ENCODE measurements at regions not wholly inside any gene's neighbourhood (a gene's known extent, or its start where the extent isn't known, plus 50 kb on each side); places are given as distances from the start of the nearest gene placed in this dataset.
"Not testable (repeated sequence)": the region's sequence is repeated elsewhere in the genome, so short reads cannot be mapped to it uniquely, and the experiment has no call there.

DNA sequence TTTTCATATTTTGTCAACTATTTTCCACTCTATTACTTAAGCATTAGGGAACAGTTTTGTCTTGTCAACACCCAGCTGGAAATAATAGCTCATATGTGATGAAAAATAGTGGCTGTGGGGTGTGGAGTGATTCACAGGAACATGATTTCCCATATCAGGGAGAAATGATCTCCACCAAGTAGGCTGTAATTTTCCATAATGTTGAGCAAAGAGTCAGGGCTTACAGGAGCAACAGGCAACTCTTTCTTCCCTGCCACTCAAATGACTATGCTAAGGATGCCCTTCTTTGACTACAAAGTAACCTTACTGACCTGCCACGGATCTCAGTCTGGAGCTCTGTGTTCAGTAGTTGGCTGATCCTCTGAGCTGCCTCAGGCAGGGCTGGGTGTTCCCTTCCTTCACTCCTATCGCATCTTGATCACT is 90.0 kb upstream of the GATB start:
- peak; percentile 52 for DNase-seq (ENCODE audit: low spot score)

DNA sequence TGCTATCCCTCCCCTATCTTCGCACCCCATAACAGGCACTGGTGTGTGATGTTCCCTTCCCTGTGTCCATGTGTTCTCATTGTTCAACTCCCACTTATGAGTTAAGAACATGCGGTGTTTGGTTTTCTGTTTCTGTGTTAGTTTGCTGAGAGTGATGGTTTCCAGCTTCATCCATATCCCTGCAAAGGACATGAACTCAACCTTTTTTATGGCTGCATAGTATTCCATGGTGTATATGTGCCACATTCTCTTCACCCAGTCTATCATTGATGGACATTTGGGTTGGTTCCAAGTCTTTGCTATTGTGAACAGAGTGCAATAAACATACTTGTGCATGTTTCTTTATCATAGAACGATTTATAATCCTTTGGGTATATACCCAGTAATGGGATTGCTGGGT is 84.7 kb upstream of the GATB start:
- not testable (repeated sequence) for DNase-seq (ENCODE audit: low spot score)

DNA sequence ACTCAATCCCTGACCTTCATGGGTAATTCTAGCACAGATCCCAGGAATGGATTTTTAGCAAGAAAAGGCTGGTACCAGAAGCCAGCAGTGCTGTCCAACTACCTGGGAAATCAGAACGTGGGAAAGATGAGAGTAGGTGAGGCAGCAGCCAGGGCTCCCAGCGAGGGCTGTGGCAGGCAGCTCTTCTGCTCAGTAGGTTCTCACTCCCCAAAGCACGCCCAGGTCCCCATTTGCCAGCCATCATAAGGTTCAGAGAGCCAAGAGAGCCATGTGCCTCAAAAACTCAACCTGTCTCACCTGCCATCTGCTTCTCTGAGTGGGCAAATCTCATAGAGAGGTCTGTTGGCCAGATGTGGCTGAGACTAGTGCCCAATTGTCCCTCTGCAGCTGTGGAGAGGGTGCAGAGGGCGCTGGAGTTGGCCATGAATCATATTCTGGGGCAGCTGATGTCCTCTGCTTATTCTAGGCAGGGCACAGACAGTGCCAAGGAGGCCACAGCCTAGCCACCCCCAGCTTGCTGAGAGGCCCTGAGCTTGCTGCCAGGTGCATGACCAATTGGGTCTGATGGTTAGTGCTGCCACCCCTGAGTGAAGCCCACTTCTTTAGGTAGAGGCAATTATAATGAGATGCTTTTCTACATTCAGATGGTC is 81.7 kb upstream of the GATB start:
- DNase-seq (ENCODE audit: low spot score), result no peak

DNA sequence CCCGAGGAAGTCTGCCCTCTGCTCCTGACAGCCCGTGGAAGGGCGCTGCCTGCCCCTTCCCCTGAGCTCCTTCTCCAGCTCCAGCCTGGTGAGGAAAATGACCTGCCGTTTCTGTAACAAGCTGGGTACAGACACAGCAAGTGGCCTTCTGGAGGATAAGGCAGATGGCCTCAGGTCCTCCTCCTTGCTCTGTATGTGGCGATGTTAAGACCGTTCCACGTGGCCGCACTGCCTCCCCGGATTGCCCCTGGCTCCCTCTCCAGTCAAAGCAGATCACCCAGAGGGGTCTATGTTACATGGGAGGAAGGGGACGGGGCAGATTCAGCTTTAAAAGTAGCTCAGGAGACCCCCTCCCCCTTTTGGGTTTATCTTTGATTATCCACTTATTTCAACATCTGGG is 80.3 kb upstream of the GATB start:
- no peak for DNase-seq (ENCODE audit: low spot score)

DNA sequence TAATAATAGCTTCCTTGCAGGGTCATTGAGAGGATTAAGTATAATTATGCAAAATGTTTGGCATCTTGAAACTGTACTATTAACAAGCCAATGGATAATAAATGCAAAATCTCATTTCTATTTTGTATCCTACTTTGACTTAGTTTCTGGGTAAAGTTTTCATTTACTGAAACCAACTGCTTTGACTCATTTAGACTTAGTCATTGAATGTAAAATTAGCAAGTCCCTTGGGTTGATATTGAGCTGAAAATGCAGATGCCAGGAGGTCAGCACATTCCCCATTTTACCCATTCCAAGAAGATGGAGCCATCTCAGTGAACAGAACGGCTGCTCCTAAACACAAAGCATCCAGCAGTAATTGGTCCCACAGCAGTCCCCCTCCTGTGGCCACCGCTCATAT is 74.7 kb upstream of the GATB start:
- no peak for DNase-seq (ENCODE audit: low spot score)

DNA sequence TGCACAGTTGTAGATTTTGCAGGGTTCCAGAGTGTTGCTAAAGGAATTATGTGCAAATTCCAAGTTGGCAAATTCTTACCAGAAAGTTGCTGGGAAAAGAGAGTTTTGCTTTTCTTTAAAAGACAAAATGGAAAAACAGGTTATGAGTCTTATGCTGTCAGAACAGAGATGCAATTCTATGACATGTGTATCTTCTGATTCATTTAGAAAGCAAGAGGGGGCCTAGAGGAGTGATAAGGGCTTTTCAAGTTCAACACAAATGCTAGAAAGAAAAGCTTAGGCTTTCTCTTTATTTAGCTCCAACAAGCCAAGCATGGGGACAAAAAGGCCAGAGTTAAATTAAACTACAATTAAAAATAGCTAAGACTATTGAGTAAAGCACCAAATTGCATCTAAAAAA is 72.4 kb upstream of the GATB start:
- DNase-seq (ENCODE audit: low spot score), result no peak

DNA sequence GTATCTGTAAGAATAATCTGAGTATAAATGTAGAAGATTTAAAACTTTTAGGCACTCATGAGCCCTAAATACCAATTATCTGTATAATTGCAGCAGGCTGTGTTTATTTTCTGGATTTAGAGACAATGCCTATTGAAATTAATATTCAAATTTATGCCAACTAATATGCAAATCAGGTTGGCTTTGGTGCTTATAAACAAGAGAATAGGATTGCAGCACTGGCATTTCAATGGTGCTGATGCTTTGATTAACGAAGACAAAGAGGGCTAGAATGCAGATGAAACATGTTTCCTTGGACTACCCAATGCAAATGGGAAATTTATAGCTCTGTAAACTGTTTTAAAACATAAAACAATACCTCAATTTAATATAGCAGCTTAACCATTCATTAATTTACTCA is 70.7 kb upstream of the GATB start:
- DNase-seq (ENCODE audit: low spot score), result no peak

DNA sequence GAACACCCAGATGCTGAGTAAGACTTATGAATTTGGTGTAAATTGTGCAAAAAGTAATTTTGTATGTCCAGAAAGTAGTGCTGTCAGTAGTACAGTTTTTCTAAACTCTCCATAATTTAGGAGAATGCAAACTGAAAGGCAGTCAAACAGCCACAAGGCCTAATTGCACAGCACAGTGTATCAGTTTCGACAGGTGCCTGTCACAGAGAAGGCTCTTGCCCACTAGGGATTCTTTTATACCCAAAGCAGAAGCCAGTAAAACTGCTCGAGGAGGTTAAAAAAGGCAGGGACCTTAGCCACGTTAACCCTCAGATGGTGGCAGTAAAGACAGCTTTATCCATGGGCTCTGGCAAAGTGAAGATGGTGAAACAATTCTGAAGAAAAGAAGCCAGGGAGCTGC is 69.4 kb upstream of the GATB start:
- DNase-seq (ENCODE audit: low spot score), result no peak

DNA sequence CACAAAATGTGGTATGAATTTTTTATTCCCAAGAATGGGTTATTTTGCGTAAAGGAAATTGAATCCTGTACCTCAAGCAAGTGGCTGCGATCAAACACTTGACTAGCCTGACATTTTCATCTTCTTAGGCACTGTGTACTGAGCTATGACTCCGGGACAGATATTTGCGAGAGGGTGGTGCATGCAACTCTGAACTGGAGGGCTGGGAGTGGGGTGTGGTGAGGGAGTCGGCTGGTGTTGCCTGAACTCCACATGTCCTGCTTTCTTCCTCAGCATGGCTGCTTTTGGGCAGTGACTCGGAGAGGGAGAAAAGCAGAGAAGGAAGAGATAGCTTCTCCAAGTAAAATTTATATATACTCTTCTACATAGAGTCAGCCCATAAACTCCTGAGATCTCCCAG is 68.5 kb upstream of the GATB start:
- DNase-seq (ENCODE audit: low spot score), result no peak

DNA sequence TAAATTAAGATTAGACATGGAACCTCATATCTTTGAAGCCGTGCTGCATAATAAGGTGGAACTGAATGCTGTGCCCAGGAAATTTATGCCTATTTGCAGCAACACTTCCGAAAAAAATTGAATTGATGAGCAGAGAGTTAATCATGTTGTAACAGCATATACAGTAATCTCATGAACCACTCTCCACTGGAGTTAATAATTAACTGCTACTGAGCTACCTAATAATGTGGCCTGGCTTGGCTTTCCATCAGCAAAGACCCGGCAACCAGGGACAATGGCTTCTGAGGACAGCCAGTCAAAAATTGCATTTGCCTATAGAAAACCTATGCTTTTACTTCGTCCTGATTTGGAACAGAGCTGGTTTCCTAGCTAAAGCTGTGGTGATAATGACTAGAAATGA is 63.8 kb upstream of the GATB start:
- DNase-seq (ENCODE audit: low spot score), result no peak

DNA sequence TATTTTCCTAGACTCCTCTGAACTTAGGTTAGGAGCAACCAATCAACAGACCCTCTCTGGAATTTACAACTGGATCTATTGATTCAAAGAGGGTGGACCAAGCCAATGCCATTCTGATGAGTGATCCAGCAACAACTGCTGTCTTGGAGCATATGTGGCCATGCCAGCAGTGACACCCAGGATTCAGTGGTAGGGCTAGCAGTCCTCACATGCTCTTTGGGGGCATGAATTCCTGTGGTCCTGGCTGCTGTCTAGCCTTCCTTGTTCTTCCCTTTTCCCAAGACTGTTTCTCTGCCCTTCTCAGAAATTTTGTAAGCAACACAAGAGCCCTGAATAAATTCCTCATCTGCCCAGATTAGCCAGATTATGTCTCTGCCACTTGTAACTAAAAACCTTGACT is 61.5 kb upstream of the GATB start:
- DNase-seq (ENCODE audit: low spot score), result peak; percentile 56

DNA sequence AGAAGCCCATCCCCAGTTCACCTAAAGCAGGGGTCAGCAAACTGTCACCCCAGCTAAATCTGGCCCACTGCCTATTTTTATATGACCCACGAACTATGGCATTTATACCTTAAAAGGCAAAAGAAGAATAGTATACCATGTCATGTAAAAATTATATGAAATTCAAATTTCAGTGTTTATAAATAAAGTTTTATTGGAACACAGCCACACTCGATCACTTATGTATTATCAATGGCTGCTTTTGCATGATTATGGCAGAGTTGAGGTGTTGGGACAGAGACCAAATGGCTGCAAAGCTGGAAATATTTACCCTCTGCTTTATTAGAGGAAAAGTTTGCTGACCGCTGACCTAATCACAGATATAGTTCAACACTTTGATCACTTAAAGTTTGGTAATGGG is 59.2 kb upstream of the GATB start:
- no peak for DNase-seq (ENCODE audit: low spot score)

DNA sequence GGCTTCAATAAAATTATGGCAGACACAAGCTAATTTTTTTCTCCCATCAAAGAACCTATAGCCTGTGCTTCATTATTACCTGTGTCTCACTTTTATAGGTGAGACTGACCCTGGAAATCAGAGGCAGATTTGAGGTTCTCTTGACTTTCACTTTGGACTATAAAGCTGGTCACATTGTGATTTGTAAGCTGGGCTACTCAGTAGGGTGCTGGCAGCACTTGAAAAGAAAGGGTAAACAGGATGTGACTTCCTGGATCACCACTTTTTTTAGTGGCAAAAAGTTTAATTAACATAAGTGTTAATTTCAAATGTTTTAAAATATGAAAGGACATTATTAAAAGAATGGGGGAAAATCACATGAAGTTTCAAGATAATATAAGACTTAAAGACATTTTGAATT is 50.6 kb upstream of the GATB start:
- DNase-seq (ENCODE audit: low spot score), result no peak

Data from AG20443 (cell line).